GM13976 (cell line): ENCODE measurements at regions not wholly inside any gene's neighbourhood (a gene's known extent, or its start where the extent isn't known, plus 50 kb on each side); places are given as distances from the start of the nearest gene placed in this dataset.

Experiments
- DNase-seq: peaks from one replicate; pipeline ENCODE4 v3.0.0; 2012; ENCODE audit warnings: low spot score
- CTCF ChIP-seq: IDR thresholded peaks from 2 replicates; pipeline ENCODE4 v1.5.1; 2012; ENCODE audit warnings: borderline replicate concordance, mild to moderate bottlenecking; ENCODE audit not compliant: insufficient read depth; ENCODE audit errors: extremely low read depth, missing control alignments, control extremely low read depth
- in situ Hi-C: fragments of 300-500 bp; cut with MboI; formaldehyde crosslinking; loops from one replicate; pipeline ENCODE4 v1.12.0; 2022; ENCODE audit warnings: low sequenced_read_pairs, mixed read lengths, inconsistent platforms; ENCODE audit not compliant: unreplicated experiment

- in situ Hi-C loops: loop anchor here (25.0 kb wide), 1 partner anchor 475 kb away; no protein-coding TSS in a partner anchor
- TF ChIP-seq CTCF: no peak
- no peak for DNase-seq
Measured at GRCh38 chr3:82137050-82137449, 375.6 kb upstream of the GBE1 start.

- DNase-seq: peak; percentile 39
- in situ Hi-C loops: loop anchor here (25.0 kb wide), 1 partner anchor 471 kb away; no protein-coding TSS in a partner anchor
- peak; percentile 61 for TF ChIP-seq CTCF
Measured at GRCh38 chr3:82133070-82133606, 371.7 kb upstream of the GBE1 start.

GRCh38 chr3:82132210-82133069 is 371.0 kb upstream of the GBE1 start:
- DNase-seq: no peak
- no peak for TF ChIP-seq CTCF
- in situ Hi-C loops: loop anchor here (25.0 kb wide), 1 partner anchor 470 kb away; no protein-coding TSS in a partner anchor

GRCh38 chr3:82130046-82130445 is 368.6 kb upstream of the GBE1 start:
- no peak for DNase-seq
- no peak for TF ChIP-seq CTCF
- in situ Hi-C loops: loop anchor here (25.0 kb wide), 1 partner anchor 468 kb away; no protein-coding TSS in a partner anchor

GRCh38 chr3:82129221-82129801 is 367.9 kb upstream of the GBE1 start:
- in situ Hi-C loops: loop anchor here (25.0 kb wide), 1 partner anchor 467 kb away; no protein-coding TSS in a partner anchor
- no peak for TF ChIP-seq CTCF
- no peak for DNase-seq

GRCh38 chr3:82128271-82128670 is 366.8 kb upstream of the GBE1 start:
- no peak for DNase-seq
- no peak for TF ChIP-seq CTCF
- in situ Hi-C loops: loop anchor here (25.0 kb wide), 1 partner anchor 466 kb away; no protein-coding TSS in a partner anchor
